KMS-11 (cell line): ENCODE measurements at regions not wholly inside any gene's neighbourhood (a gene's known extent, or its start where the extent isn't known, plus 50 kb on each side); places are given as distances from the start of the nearest gene placed in this dataset.
A peak's percentile ranks its signal among the peaks of the same experiment; 100 is the strongest.
"Not testable (repeated sequence)": the region's sequence is repeated elsewhere in the genome, so short reads cannot be mapped to it uniquely, and the experiment has no call there.

Experiments
- H2AFZ ChIP-seq: fragments of 200-600 bp; sonication (generic); 2 replicates; pipeline ENCODE4 v1.6.1; 2016; ENCODE audit warnings: antibody characterized with exemption, mixed run types, low read depth
- H3K27ac ChIP-seq: fragments of 200-600 bp; sonication (generic); 2 replicates; pipeline ENCODE4 v1.6.1; 2016; ENCODE audit warnings: mild to moderate bottlenecking, mixed run types
- H3K27me3 ChIP-seq: fragments of 200-600 bp; sonication (generic); 2 replicates; pipeline ENCODE4 v1.6.1; 2017; ENCODE audit warnings: mild to moderate bottlenecking, low read depth, mixed run types, moderate library complexity; ENCODE audit not compliant: insufficient read depth
- H3K36me3 ChIP-seq: fragments of 200-600 bp; sonication (generic); 2 replicates; pipeline ENCODE4 v1.6.1; 2017; ENCODE audit warnings: mild to moderate bottlenecking, mixed run types; ENCODE audit not compliant: insufficient read depth
- H3K4me1 ChIP-seq: fragments of 200-600 bp; sonication (generic); 2 replicates; pipeline ENCODE4 v1.6.1; 2016; ENCODE audit warnings: mild to moderate bottlenecking, low read depth, mixed run types; ENCODE audit not compliant: poor library complexity, severe bottlenecking
- H3K4me2 ChIP-seq: fragments of 200-600 bp; sonication (generic); 2 replicates; pipeline ENCODE4 v1.7.0; 2016; ENCODE audit warnings: mild to moderate bottlenecking, mixed run types
- H3K4me3 ChIP-seq: fragments of 200-600 bp; sonication (generic); IDR thresholded peaks from 2 replicates; pipeline ENCODE4 v1.6.1; 2017; ENCODE audit warnings: low read depth, low read length, mixed read lengths; ENCODE audit not compliant: insufficient read depth
- H3K79me2 ChIP-seq: fragments of 200-600 bp; sonication (generic); 2 replicates; pipeline ENCODE4 v1.6.1; 2016; ENCODE audit warnings: low read depth, mixed run types; ENCODE audit not compliant: insufficient read depth
- H3K9ac ChIP-seq: fragments of 200-600 bp; sonication (generic); 2 replicates; pipeline ENCODE4 v1.6.1; 2016; ENCODE audit warnings: mild to moderate bottlenecking, mixed run types
- H4K20me1 ChIP-seq: fragments of 200-600 bp; sonication (generic); 2 replicates; pipeline ENCODE4 v1.6.1; 2016; ENCODE audit warnings: mild to moderate bottlenecking, mixed run types; ENCODE audit not compliant: insufficient read depth
- CTCF ChIP-seq: fragments of 200-600 bp; sonication (generic); conservative IDR thresholded peaks from 2 replicates; pipeline ENCODE4 v1.6.1; 2017; ENCODE audit warnings: low read depth, mild to moderate bottlenecking, antibody characterized with exemption, low read length, moderate library complexity, mixed read lengths

GRCh38 chr7:150060259-150061221 lies 186.8 kb downstream of the ATP6V0E2 start:
- H4K20me1 ChIP-seq, H3K79me2 ChIP-seq, H2AFZ ChIP-seq, H3K9ac ChIP-seq, H3K4me3 ChIP-seq, H3K4me1 ChIP-seq, H3K4me2 ChIP-seq, H3K27ac ChIP-seq, H3K36me3 ChIP-seq, H3K27me3 ChIP-seq: not testable (repeated sequence)
- TF ChIP-seq CTCF = peak; percentile 36; the same call in 1 of the 2 replicates

- H3K27me3 ChIP-seq, H3K9ac ChIP-seq, H3K36me3 ChIP-seq, H4K20me1 ChIP-seq, H3K79me2 ChIP-seq, H2AFZ ChIP-seq, H3K27ac ChIP-seq, H3K4me3 ChIP-seq, H3K4me2 ChIP-seq, H3K4me1 ChIP-seq: not testable (repeated sequence)
Observed at GRCh38 chr7:150063195-150063594, 189.4 kb downstream of the ATP6V0E2 start.

GRCh38 chr7:150069555-150070313 lies 196.0 kb downstream of the ATP6V0E2 start:
- not testable (repeated sequence) for H3K9ac ChIP-seq, H3K79me2 ChIP-seq, H3K4me1 ChIP-seq, H3K4me2 ChIP-seq, H3K27me3 ChIP-seq, H3K27ac ChIP-seq, H4K20me1 ChIP-seq, H3K4me3 ChIP-seq, H3K36me3 ChIP-seq, H2AFZ ChIP-seq

DNA sequence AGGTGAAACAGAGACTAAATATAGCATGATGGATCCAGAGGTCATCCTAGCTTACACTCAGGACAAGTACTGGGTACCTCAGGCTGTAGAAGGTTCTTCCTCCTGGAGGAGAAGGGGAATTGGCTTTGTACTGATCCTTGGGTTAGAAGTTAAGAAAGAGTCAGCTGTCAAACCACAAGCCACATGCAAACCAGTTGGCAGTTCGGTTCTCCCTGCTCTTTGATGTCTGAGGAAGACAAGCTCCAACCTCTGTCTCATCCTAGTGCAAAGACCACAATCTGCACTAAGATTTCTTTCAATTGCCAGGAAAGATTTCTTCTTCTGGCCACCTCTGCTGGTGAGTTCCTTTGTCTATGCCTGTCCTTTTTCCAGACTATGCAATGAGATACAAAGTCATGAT lies 203.8 kb downstream of the ATP6V0E2 start:
- not testable (repeated sequence) for H3K27ac ChIP-seq, H2AFZ ChIP-seq, H4K20me1 ChIP-seq, H3K79me2 ChIP-seq, H3K36me3 ChIP-seq, H3K4me1 ChIP-seq, H3K4me3 ChIP-seq, H3K9ac ChIP-seq, H3K27me3 ChIP-seq, H3K4me2 ChIP-seq

- H3K36me3 ChIP-seq, H3K4me1 ChIP-seq, H2AFZ ChIP-seq, H3K9ac ChIP-seq, H3K27me3 ChIP-seq, H3K4me3 ChIP-seq, H3K79me2 ChIP-seq, H3K27ac ChIP-seq, H4K20me1 ChIP-seq, H3K4me2 ChIP-seq: not testable (repeated sequence)
Observed at GRCh38 chr7:150081865-150082264, 208.1 kb downstream of the ATP6V0E2 start.

DNA sequence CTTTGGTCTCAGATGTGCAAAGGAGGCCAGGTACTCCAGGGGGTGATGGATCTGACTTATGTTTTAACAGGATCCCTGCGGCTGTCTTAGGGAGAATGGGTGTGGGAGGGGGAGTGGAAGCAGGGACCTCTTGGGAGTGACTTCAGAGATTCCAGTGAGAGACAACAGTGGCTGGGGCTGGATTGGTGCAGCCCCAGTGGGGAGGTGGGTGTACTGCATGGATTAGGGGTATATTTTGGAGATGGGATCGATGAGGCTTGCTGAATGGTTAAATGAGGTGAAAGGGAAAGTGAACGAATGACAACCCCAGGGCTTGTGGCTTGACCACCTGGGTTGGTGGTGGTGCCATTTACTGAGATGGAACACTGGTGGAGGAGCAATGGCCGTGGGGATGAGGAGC lies 211.0 kb downstream of the ATP6V0E2 start:
- not testable (repeated sequence) for H3K27ac ChIP-seq, H3K36me3 ChIP-seq, H3K4me2 ChIP-seq, H3K27me3 ChIP-seq, H3K79me2 ChIP-seq, H3K4me1 ChIP-seq, H2AFZ ChIP-seq, H4K20me1 ChIP-seq, H3K9ac ChIP-seq, H3K4me3 ChIP-seq

GRCh38 chr7:150087478-150087877 lies 213.7 kb downstream of the ATP6V0E2 start:
- H3K27ac ChIP-seq, H3K36me3 ChIP-seq, H3K4me3 ChIP-seq, H3K9ac ChIP-seq, H4K20me1 ChIP-seq, H3K4me2 ChIP-seq, H3K4me1 ChIP-seq, H3K27me3 ChIP-seq, H2AFZ ChIP-seq, H3K79me2 ChIP-seq: not testable (repeated sequence)

GRCh38 chr7:150089139-150089538 lies 215.4 kb downstream of the ATP6V0E2 start:
- H3K4me2 ChIP-seq, H3K9ac ChIP-seq, H3K4me1 ChIP-seq, H3K27ac ChIP-seq, H3K79me2 ChIP-seq, H3K4me3 ChIP-seq, H3K27me3 ChIP-seq, H4K20me1 ChIP-seq, H2AFZ ChIP-seq, H3K36me3 ChIP-seq: not testable (repeated sequence)

- H3K27me3 ChIP-seq, H3K79me2 ChIP-seq, H3K36me3 ChIP-seq, H3K4me3 ChIP-seq, H3K9ac ChIP-seq, H3K27ac ChIP-seq, H4K20me1 ChIP-seq, H3K4me2 ChIP-seq, H3K4me1 ChIP-seq, H2AFZ ChIP-seq: not testable (repeated sequence)
Observed at GRCh38 chr7:150090776-150091175, 217.0 kb downstream of the ATP6V0E2 start.
